ENCODE measurements at regions not wholly inside any gene's neighbourhood (a gene's known extent, or its start where the extent isn't known, plus 50 kb on each side); places are given as distances from the start of the nearest gene placed in this dataset.

GRCh38 chr22:22034469-22035132 is 52.0 kb upstream of the TOP3B start:
- DNase-seq = no peak

GRCh38 chr22:22033803-22034468 is 51.3 kb upstream of the TOP3B start:
- DNase-seq = no peak

- no peak for DNase-seq
These were observed 50.6 kb upstream of the TOP3B start for GRCh38 chr22:22032906-22033802.

GRCh38 chr22:22032099-22032905 is 49.7 kb upstream of the TOP3B start:
- DNase-seq = no peak
